SU-DHL-6 (cell line): ENCODE measurements at regions not wholly inside any gene's neighbourhood (a gene's known extent, or its start where the extent isn't known, plus 50 kb on each side); places are given as distances from the start of the nearest gene placed in this dataset.

Source experiments
- CTCF ChIP-seq: fragments of 200-600 bp; sonication (generic); IDR thresholded peaks from one replicate; pipeline ENCODE4 v1.5.1; 2017; ENCODE audit warnings: antibody characterized with exemption, mild to moderate bottlenecking, low read length, moderate library complexity; ENCODE audit not compliant: insufficient read depth, poor library complexity, severe bottlenecking
- EZH2phosphoT487 ChIP-seq: fragments of 200-600 bp; sonication (generic), shearing (Covaris generic); conservative IDR thresholded peaks from 2 replicates; pipeline ENCODE4 v1.6.1; 2018; ENCODE audit warnings: mild to moderate bottlenecking, antibody characterized with exemption, low read length, moderate library complexity, mixed read lengths

- TF ChIP-seq CTCF = no peak
- TF ChIP-seq EZH2phosphoT487 = no peak
Measured at GRCh38 chr2:185466915-185467314, 271.7 kb upstream of the FSIP2 start.
